ENCODE measurements at regions not wholly inside any gene's neighbourhood (a gene's known extent, or its start where the extent isn't known, plus 50 kb on each side); places are given as distances from the start of the nearest gene placed in this dataset.

GRCh38 chr9:79447308-79447605 lies 124.5 kb upstream of the TLE4 start:
- Histone ChIP-seq H3K36me3 (replicated peaks) (no peaks in the 10 kb centered on the region), H3K4me3 (ENCODE audit: low read depth, low read length) (no peak overlapping the region), H3K27ac (no peak overlapping the region), H3K27me3 (replicated peaks) (no peaks in the 10 kb centered on the region)
- in situ Hi-C loops (cut with HindIII; ENCODE audit: low pct_ligation_motif_present, low sequenced_read_pairs), result no loop called here
- DNase-seq, result no peak
- no peak for TF ChIP-seq CTCF (IDR thresholded peaks at IDR 0.05; ENCODE audit: low read depth, low read length, missing control alignments)

- TF ChIP-seq CTCF (IDR thresholded peaks at IDR 0.05; ENCODE audit: low read depth, low read length, missing control alignments), result no peak
- H3K36me3 ChIP-seq (replicated peaks), result no peaks in the 10 kb centered on the region
- in situ Hi-C loops (cut with HindIII; ENCODE audit: low pct_ligation_motif_present, low sequenced_read_pairs), result no loop called here
- H3K27ac ChIP-seq, result no peak overlapping the region
- DNase-seq, result no peak
- H3K27me3 ChIP-seq (replicated peaks), result no peaks in the 10 kb centered on the region
- H3K4me3 ChIP-seq (ENCODE audit: low read depth, low read length), result no peak overlapping the region
These were observed 124.0 kb upstream of the TLE4 start for GRCh38 chr9:79447762-79448161.

GRCh38 chr9:79452265-79452664 lies 119.5 kb upstream of the TLE4 start:
- no peak for TF ChIP-seq CTCF (IDR thresholded peaks at IDR 0.05; ENCODE audit: low read depth, low read length, missing control alignments)
- no peaks in the 10 kb centered on the region for H3K36me3 ChIP-seq (replicated peaks)
- no peak for DNase-seq
- H3K4me3 ChIP-seq (ENCODE audit: low read depth, low read length), result no peak overlapping the region
- no peaks in the 10 kb centered on the region for H3K27me3 ChIP-seq (replicated peaks)
- in situ Hi-C loops (cut with HindIII; ENCODE audit: low pct_ligation_motif_present, low sequenced_read_pairs), result no loop called here
- H3K27ac ChIP-seq, result no peak overlapping the region

GRCh38 chr9:79461712-79462111 lies 110.1 kb upstream of the TLE4 start:
- Histone ChIP-seq H3K36me3 (replicated peaks) (no peaks in the 10 kb centered on the region), H3K27ac (no peak overlapping the region), H3K27me3 (replicated peaks) (no peaks in the 10 kb centered on the region), H3K4me3 (ENCODE audit: low read depth, low read length) (no peak overlapping the region)
- no peak for DNase-seq
- in situ Hi-C loops (cut with HindIII; ENCODE audit: low pct_ligation_motif_present, low sequenced_read_pairs), result no loop called here
- TF ChIP-seq CTCF (IDR thresholded peaks at IDR 0.05; ENCODE audit: low read depth, low read length, missing control alignments), result no peak

- in situ Hi-C loops (cut with HindIII; ENCODE audit: low pct_ligation_motif_present, low sequenced_read_pairs), result no loop called here
- TF ChIP-seq CTCF (IDR thresholded peaks at IDR 0.05; ENCODE audit: low read depth, low read length, missing control alignments), result no peak
- H3K4me3 ChIP-seq (ENCODE audit: low read depth, low read length), result no peak overlapping the region
- no peak for DNase-seq
- no peaks in the 10 kb centered on the region for H3K36me3 ChIP-seq (replicated peaks)
- no peaks in the 10 kb centered on the region for H3K27me3 ChIP-seq (replicated peaks)
- no peak overlapping the region for H3K27ac ChIP-seq
These were observed 106.6 kb upstream of the TLE4 start for GRCh38 chr9:79465156-79465555.

GRCh38 chr9:79469164-79469563 lies 102.6 kb upstream of the TLE4 start:
- no peaks in the 10 kb centered on the region for H3K36me3 ChIP-seq (replicated peaks)
- H3K4me3 ChIP-seq (ENCODE audit: low read depth, low read length), result no peak overlapping the region
- H3K27ac ChIP-seq, result no peak overlapping the region
- TF ChIP-seq CTCF (IDR thresholded peaks at IDR 0.05; ENCODE audit: low read depth, low read length, missing control alignments), result no peak
- in situ Hi-C loops (cut with HindIII; ENCODE audit: low pct_ligation_motif_present, low sequenced_read_pairs), result no loop called here
- no peaks in the 10 kb centered on the region for H3K27me3 ChIP-seq (replicated peaks)
- DNase-seq, result no peak
